HL-60 (cell line): ENCODE measurements at regions not wholly inside any gene's neighbourhood (a gene's known extent, or its start where the extent isn't known, plus 50 kb on each side); places are given as distances from the start of the nearest gene placed in this dataset.

Experiments used
- DNase-seq, 2 experiments: peaks; one replicate each; pipeline ENCODE4 v3.0.0-alpha.2; 2010 to 2020; ENCODE audit warnings: low read depth in 1 of 2, low spot score in 1 of 2
- H3K27ac ChIP-seq: fragments of 250-450 bp; sonication (Bioruptor Pico); replicated peaks from 2 replicates; pipeline ENCODE4 v1.5.1; 2020; ENCODE audit warnings: mild to moderate bottlenecking, moderate library complexity
- H3K27me3 ChIP-seq: fragments of 250-450 bp; sonication (Bioruptor Pico); 2 replicates; pipeline ENCODE4 v1.5.1; 2021; ENCODE audit warnings: mild to moderate bottlenecking, moderate library complexity; ENCODE audit not compliant: insufficient read depth, poor library complexity, severe bottlenecking
- H3K4me3 ChIP-seq: replicated peaks from 2 replicates; pipeline ENCODE4 v1.5.1; 2011; ENCODE audit warnings: mild to moderate bottlenecking, control low read depth, low read length; ENCODE audit not compliant: insufficient read depth
- CTCF ChIP-seq: IDR thresholded peaks from one replicate; pipeline ENCODE4 v1.5.1; 2011; ENCODE audit warnings: low read length, control low read depth, inconsistent platforms; ENCODE audit not compliant: insufficient read depth
- GABPA ChIP-seq: IDR thresholded peaks from 2 replicates; pipeline ENCODE4 v1.6.1; 2012; ENCODE audit warnings: low read depth
- POLR2AphosphoS5 ChIP-seq: IDR thresholded peaks from 2 replicates; pipeline ENCODE4 v1.6.1; 2012; ENCODE audit warnings: low read depth
- SPI1 ChIP-seq: IDR thresholded peaks from 2 replicates; pipeline ENCODE4 v1.6.1; 2012; ENCODE audit warnings: low read depth, mild to moderate bottlenecking, borderline replicate concordance
- TF ChIP-seq, protein P1 (sequence below): IDR thresholded peaks from 2 replicates; pipeline ENCODE4 v1.6.1; 2012; ENCODE audit warnings: low read depth; ENCODE audit not compliant: insufficient replicate concordance

DNA sequence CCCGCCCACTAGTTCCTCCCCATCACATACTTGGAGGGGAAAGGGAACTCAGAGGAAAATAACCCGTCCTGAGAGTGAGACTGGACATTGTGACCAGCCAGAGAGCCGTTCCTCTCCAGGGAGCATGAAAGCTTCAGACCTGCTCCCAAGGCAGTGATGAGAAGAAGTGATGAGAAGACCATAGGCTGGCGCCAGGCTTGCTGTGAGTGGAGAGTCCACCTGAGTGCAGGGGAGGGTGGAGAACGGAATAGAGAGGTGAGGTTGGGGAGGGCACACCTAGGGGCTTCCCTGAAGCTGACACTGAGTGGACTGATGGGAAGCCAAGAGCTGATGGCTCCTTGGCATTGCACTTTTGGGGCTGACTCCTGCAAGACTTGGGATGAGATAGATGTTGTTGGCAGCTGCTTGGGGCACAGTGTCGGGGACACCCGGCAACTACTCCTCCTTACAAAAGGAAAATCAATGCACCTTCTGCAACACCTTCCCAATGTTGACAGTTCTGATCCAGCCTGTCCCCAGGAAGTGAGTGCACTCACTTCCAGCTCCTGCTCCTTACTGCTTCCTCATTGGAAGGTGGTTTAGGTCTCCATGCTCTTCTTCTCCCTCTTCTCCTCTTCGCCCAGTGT lies 79.4 kb downstream of the EMX2 start:
- H3K27me3 ChIP-seq = no peaks in the 10 kb centered on the region
- TF ChIP-seq, protein P1, sequence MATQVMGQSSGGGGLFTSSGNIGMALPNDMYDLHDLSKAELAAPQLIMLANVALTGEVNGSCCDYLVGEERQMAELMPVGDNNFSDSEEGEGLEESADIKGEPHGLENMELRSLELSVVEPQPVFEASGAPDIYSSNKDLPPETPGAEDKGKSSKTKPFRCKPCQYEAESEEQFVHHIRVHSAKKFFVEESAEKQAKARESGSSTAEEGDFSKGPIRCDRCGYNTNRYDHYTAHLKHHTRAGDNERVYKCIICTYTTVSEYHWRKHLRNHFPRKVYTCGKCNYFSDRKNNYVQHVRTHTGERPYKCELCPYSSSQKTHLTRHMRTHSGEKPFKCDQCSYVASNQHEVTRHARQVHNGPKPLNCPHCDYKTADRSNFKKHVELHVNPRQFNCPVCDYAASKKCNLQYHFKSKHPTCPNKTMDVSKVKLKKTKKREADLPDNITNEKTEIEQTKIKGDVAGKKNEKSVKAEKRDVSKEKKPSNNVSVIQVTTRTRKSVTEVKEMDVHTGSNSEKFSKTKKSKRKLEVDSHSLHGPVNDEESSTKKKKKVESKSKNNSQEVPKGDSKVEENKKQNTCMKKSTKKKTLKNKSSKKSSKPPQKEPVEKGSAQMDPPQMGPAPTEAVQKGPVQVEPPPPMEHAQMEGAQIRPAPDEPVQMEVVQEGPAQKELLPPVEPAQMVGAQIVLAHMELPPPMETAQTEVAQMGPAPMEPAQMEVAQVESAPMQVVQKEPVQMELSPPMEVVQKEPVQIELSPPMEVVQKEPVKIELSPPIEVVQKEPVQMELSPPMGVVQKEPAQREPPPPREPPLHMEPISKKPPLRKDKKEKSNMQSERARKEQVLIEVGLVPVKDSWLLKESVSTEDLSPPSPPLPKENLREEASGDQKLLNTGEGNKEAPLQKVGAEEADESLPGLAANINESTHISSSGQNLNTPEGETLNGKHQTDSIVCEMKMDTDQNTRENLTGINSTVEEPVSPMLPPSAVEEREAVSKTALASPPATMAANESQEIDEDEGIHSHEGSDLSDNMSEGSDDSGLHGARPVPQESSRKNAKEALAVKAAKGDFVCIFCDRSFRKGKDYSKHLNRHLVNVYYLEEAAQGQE = no peak
- TF ChIP-seq GABPA (no peak), POLR2AphosphoS5 (no peak), SPI1 (no peak), CTCF (no peak)
- H3K27ac ChIP-seq = no peak overlapping the region
- no peak for DNase-seq
- no peak overlapping the region for H3K4me3 ChIP-seq

GRCh38 chr10:117622471-117623184 lies 80.1 kb downstream of the EMX2 start:
- Histone ChIP-seq H3K4me3 (no peak overlapping the region), H3K27me3 (no peaks in the 10 kb centered on the region), H3K27ac (no peak overlapping the region)
- no peak for DNase-seq
- TF ChIP-seq CTCF (no peak), POLR2AphosphoS5 (no peak), GABPA (no peak), SPI1 (no peak)
- TF ChIP-seq, protein P1 = no peak

- no peak overlapping the region for H3K4me3 ChIP-seq
- no peak for TF ChIP-seq CTCF
- no peak for TF ChIP-seq GABPA
- no peak for TF ChIP-seq SPI1
- TF ChIP-seq, protein P1 = no peak
- no peak for TF ChIP-seq POLR2AphosphoS5
- H3K27ac ChIP-seq = no peak overlapping the region
- no peaks in the 10 kb centered on the region for H3K27me3 ChIP-seq
- no peak for DNase-seq
Observed at GRCh38 chr10:117626228-117626627, 83.7 kb downstream of the EMX2 start.
